Cardiac muscle cell (in vitro differentiated cells and primary cell): ENCODE measurements at regions not wholly inside any gene's neighbourhood (a gene's known extent, or its start where the extent isn't known, plus 50 kb on each side); places are given as distances from the start of the nearest gene placed in this dataset.
A peak's percentile ranks its signal among the peaks of the same experiment; 100 is the strongest.

Experiments used
- DNase-seq, 2 donors: peaks; one replicate each; pipeline versions ENCODE4 v3.0.0 to v3.0.0-alpha.2; 2010 to 2017; ENCODE audit warnings: low read depth in 1 of 2, low spot score in 1 of 2
- H3K27ac ChIP-seq: fragments of 200-600 bp; sonication (generic); 2 replicates; pipeline ENCODE4 v1.5.1; 2016
- H3K27me3 ChIP-seq: fragments of 200-600 bp; sonication (generic); 2 replicates; pipeline ENCODE4 v1.6.0; 2016; ENCODE audit warnings: control low read depth
- H3K36me3 ChIP-seq: fragments of 200-600 bp; sonication (generic); 2 replicates; pipeline ENCODE4 v1.5.1; 2016; ENCODE audit warnings: control low read depth
- H3K4me1 ChIP-seq: fragments of 200-600 bp; sonication (generic); 2 replicates; pipeline ENCODE4 v1.8.1; 2017; ENCODE audit warnings: low read depth, mild to moderate bottlenecking, mixed run types
- H3K4me3 ChIP-seq: fragments of 200-600 bp; sonication (generic); 2 replicates; pipeline ENCODE4 v1.5.1; 2016; ENCODE audit warnings: mild to moderate bottlenecking
- H3K9me3 ChIP-seq: fragments of 200-600 bp; sonication (generic); 2 replicates; pipeline ENCODE4 v1.5.1; 2017; ENCODE audit warnings: low read depth, mild to moderate bottlenecking, control low read depth
- CTCF ChIP-seq: IDR thresholded peaks from 2 replicates; pipeline ENCODE4 v1.5.1; 2012; ENCODE audit warnings: low read depth, mild to moderate bottlenecking, low read length

GRCh38 chr16:86219655-86220445 lies 290.5 kb upstream of the FOXF1 start:
- peak; percentile 6 to 77 for DNase-seq
- H3K27me3 ChIP-seq: no peaks in the 10 kb centered on the region
- H3K9me3 ChIP-seq: no peaks in the 10 kb centered on the region
- H3K4me3 ChIP-seq: no peak overlapping the region
- TF ChIP-seq CTCF: no peak
- peak overlapping the region; percentile 0 for H3K27ac ChIP-seq
- H3K4me1 ChIP-seq: peaks cover 33% of the 10 kb centered on the region
- no peaks in the 10 kb centered on the region for H3K36me3 ChIP-seq

GRCh38 chr16:86220561-86220960 lies 289.8 kb upstream of the FOXF1 start:
- peaks cover 33% of the 10 kb centered on the region for H3K4me1 ChIP-seq
- DNase-seq: peak in 1 of 2 donors; percentile 6
- H3K9me3 ChIP-seq: no peaks in the 10 kb centered on the region
- no peaks in the 10 kb centered on the region for H3K27me3 ChIP-seq
- H3K36me3 ChIP-seq: no peaks in the 10 kb centered on the region
- no peak overlapping the region for H3K27ac ChIP-seq
- no peak for TF ChIP-seq CTCF
- no peak overlapping the region for H3K4me3 ChIP-seq

GRCh38 chr16:86221085-86221484 lies 289.2 kb upstream of the FOXF1 start:
- Histone ChIP-seq H3K4me3 (no peak overlapping the region), H3K4me1 (peaks cover 33% of the 10 kb centered on the region), H3K27ac (no peak overlapping the region), H3K36me3 (no peaks in the 10 kb centered on the region), H3K27me3 (no peaks in the 10 kb centered on the region), H3K9me3 (no peaks in the 10 kb centered on the region)
- DNase-seq: no peak
- TF ChIP-seq CTCF: no peak

- H3K27ac ChIP-seq: no peak overlapping the region
- H3K9me3 ChIP-seq: no peaks in the 10 kb centered on the region
- no peaks in the 10 kb centered on the region for H3K36me3 ChIP-seq
- peaks cover 33% of the 10 kb centered on the region for H3K4me1 ChIP-seq
- no peaks in the 10 kb centered on the region for H3K27me3 ChIP-seq
- H3K4me3 ChIP-seq: no peak overlapping the region
- no peak for TF ChIP-seq CTCF
- peak in 1 of 2 donors; percentile 42 for DNase-seq
These were observed 287.8 kb upstream of the FOXF1 start for GRCh38 chr16:86222547-86222946.

GRCh38 chr16:86222965-86223551 lies 287.3 kb upstream of the FOXF1 start:
- TF ChIP-seq CTCF: no peak
- H3K4me1 ChIP-seq: peaks cover 33% of the 10 kb centered on the region
- H3K27ac ChIP-seq: no peak overlapping the region
- DNase-seq: peak in 1 of 2 donors; percentile 78
- H3K27me3 ChIP-seq: no peaks in the 10 kb centered on the region
- H3K4me3 ChIP-seq: no peak overlapping the region
- no peaks in the 10 kb centered on the region for H3K9me3 ChIP-seq
- no peaks in the 10 kb centered on the region for H3K36me3 ChIP-seq
